Sigmoid colon (tissue), 6 donors: ENCODE measurements at regions not wholly inside any gene's neighbourhood (a gene's known extent, or its start where the extent isn't known, plus 50 kb on each side); places are given as distances from the start of the nearest gene placed in this dataset.

Source experiments
- DNase-seq: peaks from one replicate; pipeline ENCODE4 v3.0.0-alpha.2; 2019
- H3K27ac ChIP-seq, 4 donors: fragments of 200-600 bp; sonication (generic); one replicate each; pipeline ENCODE4 v1.5.1; 2016 to 2019; ENCODE audit warnings: mild to moderate bottlenecking in 1 of 4
- H3K27me3 ChIP-seq, 3 donors: fragments of 200-600 bp; sonication (generic); one replicate each; pipeline ENCODE4 v1.5.1; 2019; ENCODE audit warnings: mild to moderate bottlenecking in 1 of 3
- H3K36me3 ChIP-seq, 4 donors: fragments of 200-600 bp; sonication (generic); one replicate each; pipeline ENCODE4 v1.5.1; 2016 to 2019
- H3K4me1 ChIP-seq, 4 donors: fragments of 200-600 bp; sonication (generic); one replicate each; pipeline ENCODE4 v1.5.1; 2017 to 2019
- H3K4me3 ChIP-seq, 4 donors: fragments of 200-600 bp; sonication (generic); one replicate each; pipeline ENCODE4 v1.5.1; 2017 to 2019; ENCODE audit warnings: mild to moderate bottlenecking in 2 of 4, moderate library complexity in 1 of 4
- H3K9me3 ChIP-seq, 4 donors: fragments of 200-600 bp in 3 of 4; sonication (generic) in 3 of 4; one replicate each; pipeline versions ENCODE4 v1.5.1 to v1.6.1; 2013 to 2019
- CTCF ChIP-seq, 4 experiments: fragments of 450-650 bp in 3 of 4; fragments of 200-600 bp in 1 of 4; IDR thresholded peaks; one replicate each; pipeline ENCODE4 v1.5.1; 2016 to 2019; ENCODE audit warnings: antibody characterized with exemption in 4 of 4, mild to moderate bottlenecking in 3 of 4, moderate library complexity in 2 of 4
- EP300 ChIP-seq, 4 donors: sonication (generic); formaldehyde crosslinking; IDR thresholded peaks; one replicate each; pipeline ENCODE4 v1.6.1; 2017; ENCODE audit warnings: antibody characterized with exemption in 4 of 4
- POLR2A ChIP-seq, 2 donors: fragments of 450-650 bp; IDR thresholded peaks; one replicate each; pipeline ENCODE4 v1.6.1; 2016; ENCODE audit warnings: antibody characterized with exemption in 2 of 2, mild to moderate bottlenecking in 2 of 2, moderate library complexity in 2 of 2
- POLR2AphosphoS5 ChIP-seq, 4 donors: sonication (generic); formaldehyde crosslinking; IDR thresholded peaks; one replicate each; pipeline ENCODE4 v1.6.1; 2017; ENCODE audit warnings: antibody characterized with exemption in 4 of 4
- WGBS, 2 donors: extraction: QIAGEN DNeasy Blood & Tissue Kit; methylation state at CpG; one replicate each; pipeline ENCODE4 v1.1.7; 2013; 5-methylcytosine and 5-hydroxymethylcytosine counted together
- intact Hi-C: fragments of 100-400 bp; cut with DNase I; formaldehyde crosslinking; loops from one replicate; pipeline ENCODE4 v1.15.1; 2023
- donor health status: healthy with polysubstance abuse.
- donor health status: healthy.

GRCh38 chr13:109695402-109696190 lies 90.8 kb downstream of the IRS2 start:
- 80 to 94% methylated on average over 6 of the region's 6 CpGs for WGBS, 2 donors
- H3K27ac ChIP-seq: no peak overlapping the region
- no peak for TF ChIP-seq CTCF (IDR thresholded peaks at IDR 0.05)
- TF ChIP-seq POLR2AphosphoS5 (IDR thresholded peaks at IDR 0.05): no peak
- no peak for TF ChIP-seq POLR2A (IDR thresholded peaks at IDR 0.05)
- no peak for TF ChIP-seq EP300 (IDR thresholded peaks at IDR 0.05)
- H3K27me3 ChIP-seq: no peaks in the 10 kb centered on the region
- H3K36me3 ChIP-seq: no peaks in the 10 kb centered on the region
- intact Hi-C loops: no loop called here
- no peak for DNase-seq
- no peak overlapping the region for H3K4me3 ChIP-seq
- peaks cover 0 to 9% (median 4%) of the 10 kb centered on the region in 4 donors for H3K4me1 ChIP-seq
- H3K9me3 ChIP-seq: no peaks in the 10 kb centered on the region

GRCh38 chr13:109694972-109695371 lies 91.4 kb downstream of the IRS2 start:
- intact Hi-C loops: no loop called here
- no peak for TF ChIP-seq CTCF (IDR thresholded peaks at IDR 0.05)
- TF ChIP-seq POLR2A (IDR thresholded peaks at IDR 0.05): no peak
- Histone ChIP-seq H3K4me1 (peaks cover 0 to 7% (median 3%) of the 10 kb centered on the region in 4 donors), H3K27me3 (no peaks in the 10 kb centered on the region), H3K36me3 (no peaks in the 10 kb centered on the region), H3K27ac (no peak overlapping the region), H3K9me3 (no peaks in the 10 kb centered on the region), H3K4me3 (no peak overlapping the region)
- DNase-seq: no peak
- 90 to 93% methylated on average over 4 of the region's 4 CpGs for WGBS, 2 donors

- DNase-seq: no peak
- Histone ChIP-seq H3K4me1 (no peaks in the 10 kb centered on the region), H3K27me3 (no peaks in the 10 kb centered on the region), H3K4me3 (no peak overlapping the region), H3K36me3 (no peaks in the 10 kb centered on the region), H3K27ac (no peak overlapping the region), H3K9me3 (no peaks in the 10 kb centered on the region)
- TF ChIP-seq POLR2A (IDR thresholded peaks at IDR 0.05): no peak
- no peak for TF ChIP-seq POLR2AphosphoS5 (IDR thresholded peaks at IDR 0.05)
- TF ChIP-seq CTCF (IDR thresholded peaks at IDR 0.05): no peak
- TF ChIP-seq EP300 (IDR thresholded peaks at IDR 0.05): no peak
- WGBS, 2 donors: 89% methylated on average over 4 of the region's 4 CpGs
- intact Hi-C loops: no loop called here
Observed at GRCh38 chr13:109693213-109693612, 93.2 kb downstream of the IRS2 start.

- TF ChIP-seq CTCF (IDR thresholded peaks at IDR 0.05) (no peak), POLR2AphosphoS5 (IDR thresholded peaks at IDR 0.05) (no peak), POLR2A (IDR thresholded peaks at IDR 0.05) (no peak), EP300 (IDR thresholded peaks at IDR 0.05) (no peak)
- no peak overlapping the region for H3K27ac ChIP-seq
- H3K9me3 ChIP-seq: no peaks in the 10 kb centered on the region
- H3K36me3 ChIP-seq: no peaks in the 10 kb centered on the region
- no peak overlapping the region for H3K4me3 ChIP-seq
- no peak for DNase-seq
- WGBS, 2 donors: 55 to 76% methylated on average over 1 of the region's 1 CpG
- no peaks in the 10 kb centered on the region for H3K27me3 ChIP-seq
- intact Hi-C loops: no loop called here
- no peaks in the 10 kb centered on the region for H3K4me1 ChIP-seq
Observed at GRCh38 chr13:109691689-109692088, 94.7 kb downstream of the IRS2 start.
